Vagina (tissue), 2 donors: ENCODE measurements at regions not wholly inside any gene's neighbourhood (a gene's known extent, or its start where the extent isn't known, plus 50 kb on each side); places are given as distances from the start of the nearest gene placed in this dataset.

Experiments used
- POLR2A ChIP-seq, 2 donors: fragments of 450-650 bp; IDR thresholded peaks; one replicate each; pipeline ENCODE4 v1.6.1; 2017; ENCODE audit warnings: antibody characterized with exemption in 2 of 2, mild to moderate bottlenecking in 2 of 2, moderate library complexity in 2 of 2
- POLR2AphosphoS5 ChIP-seq, 2 donors: sonication (generic); formaldehyde crosslinking; IDR thresholded peaks; one replicate each; pipeline ENCODE4 v1.9.0; 2017; ENCODE audit warnings: antibody characterized with exemption in 2 of 2, mild to moderate bottlenecking in 2 of 2, low read depth in 1 of 2; ENCODE audit not compliant: insufficient read depth in 1 of 2
- TF ChIP-seq, protein P1 (sequence below), 3 experiments: fragments of 450-650 bp in 2 of 3; fragments of 200-600 bp in 1 of 3; sonication (generic) in 1 of 3; IDR thresholded peaks; one replicate each; pipeline ENCODE4 v1.5.1; 2017 to 2019; ENCODE audit warnings: antibody characterized with exemption in 3 of 3, mild to moderate bottlenecking in 2 of 3, moderate library complexity in 2 of 3

DNA sequence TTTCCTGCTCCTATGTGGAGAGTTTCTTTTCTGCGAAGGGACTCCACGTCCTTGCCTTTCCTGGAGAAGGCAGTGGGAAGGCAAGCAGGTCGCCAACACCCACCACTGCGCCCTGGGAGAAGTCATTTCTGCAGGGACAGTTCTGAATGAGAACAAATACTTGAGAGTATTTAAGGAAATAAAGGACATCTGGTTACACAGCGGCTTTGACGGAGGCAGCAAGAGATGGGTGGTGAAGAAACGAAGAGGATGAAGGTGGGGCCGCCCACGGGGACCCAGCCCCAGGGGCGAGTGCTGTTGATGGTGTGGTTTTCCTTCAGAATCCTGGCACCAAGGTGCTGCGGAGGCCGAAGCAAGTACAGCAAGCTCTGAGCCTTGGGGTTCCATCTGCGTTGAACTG lies 75.5 kb downstream of the PSMG1 start:
- TF ChIP-seq POLR2A (IDR thresholded peaks at IDR 0.05): no peak
- TF ChIP-seq POLR2AphosphoS5 (IDR thresholded peaks at IDR 0.05; ENCODE audit: insufficient read depth in 1 of 2, low read depth in 1 of 2): no peak
- TF ChIP-seq, protein P1, sequence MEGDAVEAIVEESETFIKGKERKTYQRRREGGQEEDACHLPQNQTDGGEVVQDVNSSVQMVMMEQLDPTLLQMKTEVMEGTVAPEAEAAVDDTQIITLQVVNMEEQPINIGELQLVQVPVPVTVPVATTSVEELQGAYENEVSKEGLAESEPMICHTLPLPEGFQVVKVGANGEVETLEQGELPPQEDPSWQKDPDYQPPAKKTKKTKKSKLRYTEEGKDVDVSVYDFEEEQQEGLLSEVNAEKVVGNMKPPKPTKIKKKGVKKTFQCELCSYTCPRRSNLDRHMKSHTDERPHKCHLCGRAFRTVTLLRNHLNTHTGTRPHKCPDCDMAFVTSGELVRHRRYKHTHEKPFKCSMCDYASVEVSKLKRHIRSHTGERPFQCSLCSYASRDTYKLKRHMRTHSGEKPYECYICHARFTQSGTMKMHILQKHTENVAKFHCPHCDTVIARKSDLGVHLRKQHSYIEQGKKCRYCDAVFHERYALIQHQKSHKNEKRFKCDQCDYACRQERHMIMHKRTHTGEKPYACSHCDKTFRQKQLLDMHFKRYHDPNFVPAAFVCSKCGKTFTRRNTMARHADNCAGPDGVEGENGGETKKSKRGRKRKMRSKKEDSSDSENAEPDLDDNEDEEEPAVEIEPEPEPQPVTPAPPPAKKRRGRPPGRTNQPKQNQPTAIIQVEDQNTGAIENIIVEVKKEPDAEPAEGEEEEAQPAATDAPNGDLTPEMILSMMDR (IDR thresholded peaks at IDR 0.05): no peak
